SK-N-SH (cell line): ENCODE measurements at regions not wholly inside any gene's neighbourhood (a gene's known extent, or its start where the extent isn't known, plus 50 kb on each side); places are given as distances from the start of the nearest gene placed in this dataset.

Experiments
- EP300 ChIP-seq, 2 experiments: IDR thresholded peaks; 2 replicates each; pipeline versions ENCODE4 v1.4.0 to v1.6.1; 2012; ENCODE audit warnings: borderline replicate concordance in 1 of 2, low read depth in 1 of 2, low read length in 1 of 2
- EZH2phosphoT487 ChIP-seq: fragments of 200-600 bp; sonication (generic); IDR thresholded peaks from 2 replicates; pipeline ENCODE4 v1.6.1; 2017; ENCODE audit warnings: low read depth, mixed run types, mild to moderate bottlenecking, antibody characterized with exemption, moderate library complexity, borderline replicate concordance
- FOXJ3 ChIP-seq: sonication (generic); formaldehyde crosslinking; IDR thresholded peaks from 2 replicates; pipeline ENCODE4 v1.5.1; 2020; ENCODE audit warnings: mild to moderate bottlenecking, missing genetic modification reagents
- JUND ChIP-seq: IDR thresholded peaks from 2 replicates; pipeline ENCODE4 v1.4.0; 2012
- POLR2AphosphoS5 ChIP-seq: IDR thresholded peaks from 2 replicates; pipeline ENCODE4 v1.6.1; 2012; ENCODE audit warnings: low read depth, low read length
- TCF12 ChIP-seq: IDR thresholded peaks from 2 replicates; pipeline ENCODE4 v1.4.0; 2012
- TF ChIP-seq, protein P1 (sequence below): fragments of 200-600 bp; sonication (generic); IDR thresholded peaks from 2 replicates; pipeline ENCODE4 v1.6.1; 2017; ENCODE audit warnings: antibody characterized with exemption, mild to moderate bottlenecking, moderate library complexity
- TF ChIP-seq, protein P2 (sequence below): IDR thresholded peaks from 2 replicates; pipeline ENCODE4 v1.4.0; 2012; ENCODE audit warnings: low read depth, borderline replicate concordance
- TF ChIP-seq, protein P3 (sequence below): IDR thresholded peaks from 2 replicates; pipeline ENCODE4 v1.6.1; 2012; ENCODE audit warnings: mild to moderate bottlenecking, low read depth, low read length, moderate library complexity

DNA sequence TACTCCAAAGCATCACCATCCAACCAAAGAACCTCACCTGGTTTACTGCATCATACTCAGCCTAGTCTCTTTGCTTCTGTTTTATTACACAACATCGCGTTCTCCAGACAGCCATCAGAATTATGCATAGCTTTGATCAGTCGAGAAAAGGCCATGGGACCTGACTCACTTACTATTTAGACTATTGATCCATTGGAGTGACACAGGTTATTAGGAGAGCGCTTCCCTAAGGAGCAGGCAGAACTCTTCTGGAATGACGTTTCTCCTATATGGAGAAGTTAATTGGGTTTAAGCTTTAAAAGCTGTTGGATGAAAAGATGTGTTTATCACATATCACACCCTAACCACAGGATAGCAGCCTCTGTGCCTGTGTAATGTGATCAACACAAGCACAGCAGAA, 649.1 kb upstream of the SLC10A2 start:
- TF ChIP-seq POLR2AphosphoS5 (no peak), EP300 (IDR thresholded peaks at IDR 0.05; ENCODE audit: borderline replicate concordance in 1 of 2, low read depth in 1 of 2, low read length in 1 of 2) (no peak), JUND (no peak), FOXJ3 (CRISPR knock-in tag) (no peak), TCF12 (no peak), EZH2phosphoT487 (no peak)
- TF ChIP-seq, protein P1, sequence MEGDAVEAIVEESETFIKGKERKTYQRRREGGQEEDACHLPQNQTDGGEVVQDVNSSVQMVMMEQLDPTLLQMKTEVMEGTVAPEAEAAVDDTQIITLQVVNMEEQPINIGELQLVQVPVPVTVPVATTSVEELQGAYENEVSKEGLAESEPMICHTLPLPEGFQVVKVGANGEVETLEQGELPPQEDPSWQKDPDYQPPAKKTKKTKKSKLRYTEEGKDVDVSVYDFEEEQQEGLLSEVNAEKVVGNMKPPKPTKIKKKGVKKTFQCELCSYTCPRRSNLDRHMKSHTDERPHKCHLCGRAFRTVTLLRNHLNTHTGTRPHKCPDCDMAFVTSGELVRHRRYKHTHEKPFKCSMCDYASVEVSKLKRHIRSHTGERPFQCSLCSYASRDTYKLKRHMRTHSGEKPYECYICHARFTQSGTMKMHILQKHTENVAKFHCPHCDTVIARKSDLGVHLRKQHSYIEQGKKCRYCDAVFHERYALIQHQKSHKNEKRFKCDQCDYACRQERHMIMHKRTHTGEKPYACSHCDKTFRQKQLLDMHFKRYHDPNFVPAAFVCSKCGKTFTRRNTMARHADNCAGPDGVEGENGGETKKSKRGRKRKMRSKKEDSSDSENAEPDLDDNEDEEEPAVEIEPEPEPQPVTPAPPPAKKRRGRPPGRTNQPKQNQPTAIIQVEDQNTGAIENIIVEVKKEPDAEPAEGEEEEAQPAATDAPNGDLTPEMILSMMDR = no peak
- TF ChIP-seq, protein P2, sequence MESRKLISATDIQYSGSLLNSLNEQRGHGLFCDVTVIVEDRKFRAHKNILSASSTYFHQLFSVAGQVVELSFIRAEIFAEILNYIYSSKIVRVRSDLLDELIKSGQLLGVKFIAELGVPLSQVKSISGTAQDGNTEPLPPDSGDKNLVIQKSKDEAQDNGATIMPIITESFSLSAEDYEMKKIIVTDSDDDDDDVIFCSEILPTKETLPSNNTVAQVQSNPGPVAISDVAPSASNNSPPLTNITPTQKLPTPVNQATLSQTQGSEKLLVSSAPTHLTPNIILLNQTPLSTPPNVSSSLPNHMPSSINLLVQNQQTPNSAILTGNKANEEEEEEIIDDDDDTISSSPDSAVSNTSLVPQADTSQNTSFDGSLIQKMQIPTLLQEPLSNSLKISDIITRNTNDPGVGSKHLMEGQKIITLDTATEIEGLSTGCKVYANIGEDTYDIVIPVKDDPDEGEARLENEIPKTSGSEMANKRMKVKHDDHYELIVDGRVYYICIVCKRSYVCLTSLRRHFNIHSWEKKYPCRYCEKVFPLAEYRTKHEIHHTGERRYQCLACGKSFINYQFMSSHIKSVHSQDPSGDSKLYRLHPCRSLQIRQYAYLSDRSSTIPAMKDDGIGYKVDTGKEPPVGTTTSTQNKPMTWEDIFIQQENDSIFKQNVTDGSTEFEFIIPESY = no peak
- TF ChIP-seq, protein P3, sequence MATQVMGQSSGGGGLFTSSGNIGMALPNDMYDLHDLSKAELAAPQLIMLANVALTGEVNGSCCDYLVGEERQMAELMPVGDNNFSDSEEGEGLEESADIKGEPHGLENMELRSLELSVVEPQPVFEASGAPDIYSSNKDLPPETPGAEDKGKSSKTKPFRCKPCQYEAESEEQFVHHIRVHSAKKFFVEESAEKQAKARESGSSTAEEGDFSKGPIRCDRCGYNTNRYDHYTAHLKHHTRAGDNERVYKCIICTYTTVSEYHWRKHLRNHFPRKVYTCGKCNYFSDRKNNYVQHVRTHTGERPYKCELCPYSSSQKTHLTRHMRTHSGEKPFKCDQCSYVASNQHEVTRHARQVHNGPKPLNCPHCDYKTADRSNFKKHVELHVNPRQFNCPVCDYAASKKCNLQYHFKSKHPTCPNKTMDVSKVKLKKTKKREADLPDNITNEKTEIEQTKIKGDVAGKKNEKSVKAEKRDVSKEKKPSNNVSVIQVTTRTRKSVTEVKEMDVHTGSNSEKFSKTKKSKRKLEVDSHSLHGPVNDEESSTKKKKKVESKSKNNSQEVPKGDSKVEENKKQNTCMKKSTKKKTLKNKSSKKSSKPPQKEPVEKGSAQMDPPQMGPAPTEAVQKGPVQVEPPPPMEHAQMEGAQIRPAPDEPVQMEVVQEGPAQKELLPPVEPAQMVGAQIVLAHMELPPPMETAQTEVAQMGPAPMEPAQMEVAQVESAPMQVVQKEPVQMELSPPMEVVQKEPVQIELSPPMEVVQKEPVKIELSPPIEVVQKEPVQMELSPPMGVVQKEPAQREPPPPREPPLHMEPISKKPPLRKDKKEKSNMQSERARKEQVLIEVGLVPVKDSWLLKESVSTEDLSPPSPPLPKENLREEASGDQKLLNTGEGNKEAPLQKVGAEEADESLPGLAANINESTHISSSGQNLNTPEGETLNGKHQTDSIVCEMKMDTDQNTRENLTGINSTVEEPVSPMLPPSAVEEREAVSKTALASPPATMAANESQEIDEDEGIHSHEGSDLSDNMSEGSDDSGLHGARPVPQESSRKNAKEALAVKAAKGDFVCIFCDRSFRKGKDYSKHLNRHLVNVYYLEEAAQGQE = no peak
